IMR-90 (cell line): ENCODE measurements at regions not wholly inside any gene's neighbourhood (a gene's known extent, or its start where the extent isn't known, plus 50 kb on each side); places are given as distances from the start of the nearest gene placed in this dataset.

ENCODE experiments used
- CEBPB ChIP-seq: IDR thresholded peaks from 2 replicates; pipeline ENCODE4 v1.6.1; 2012; ENCODE audit warnings: low read depth, low read length, improper control_type of control experiment
- CTCF ChIP-seq: conservative IDR thresholded peaks from 2 replicates; pipeline ENCODE4 v1.5.1; 2012; ENCODE audit warnings: mild to moderate bottlenecking, low read depth, low read length, improper control_type of control experiment
- FOS ChIP-seq: fragments of 150-350 bp; IDR thresholded peaks from 2 replicates; pipeline ENCODE4 v1.6.1; 2016; ENCODE audit warnings: low read depth, low read length
- MAFK ChIP-seq: IDR thresholded peaks from 2 replicates; pipeline ENCODE4 v1.6.1; 2012; ENCODE audit warnings: low read depth, low read length, improper control_type of control experiment
- POLR2A ChIP-seq: IDR thresholded peaks from 2 replicates; pipeline ENCODE4 v1.6.1; 2012; ENCODE audit warnings: mild to moderate bottlenecking, low read depth, low read length
- RCOR1 ChIP-seq: IDR thresholded peaks from 2 replicates; pipeline ENCODE4 v1.6.1; 2012; ENCODE audit warnings: mild to moderate bottlenecking, low read length, improper control_type of control experiment; ENCODE audit not compliant: insufficient replicate concordance
- USF2 ChIP-seq: fragments of 150-350 bp; IDR thresholded peaks from 2 replicates; pipeline ENCODE4 v1.6.1; 2017; ENCODE audit warnings: mild to moderate bottlenecking, antibody characterized with exemption, low read length, low read depth

- TF ChIP-seq CTCF (no peak), MAFK (no peak), USF2 (no peak), POLR2A (no peak), RCOR1 (no peak), FOS (no peak), CEBPB (no peak)
Observed at GRCh38 chr21:35477622-35478021, 428.5 kb upstream of the RUNX1 start.
